Fibroblast of mammary gland (primary cell): ENCODE measurements at regions not wholly inside any gene's neighbourhood (a gene's known extent, or its start where the extent isn't known, plus 50 kb on each side); places are given as distances from the start of the nearest gene placed in this dataset.

ENCODE experiments used
- DNase-seq: peaks from one replicate; pipeline ENCODE4 v3.0.0-alpha.2; 2010; ENCODE audit warnings: low read depth
- H3K4me3 ChIP-seq: 2 replicates; pipeline ENCODE4 v1.5.1; 2011; ENCODE audit warnings: low read depth, mild to moderate bottlenecking, low read length, moderate library complexity; ENCODE audit not compliant: control insufficient read depth
- TF ChIP-seq, protein P1 (sequence below): conservative IDR thresholded peaks from 2 replicates; pipeline ENCODE4 v1.5.1; 2011; ENCODE audit warnings: low read depth, low read length, inconsistent platforms; ENCODE audit not compliant: control insufficient read depth, insufficient read depth

DNA sequence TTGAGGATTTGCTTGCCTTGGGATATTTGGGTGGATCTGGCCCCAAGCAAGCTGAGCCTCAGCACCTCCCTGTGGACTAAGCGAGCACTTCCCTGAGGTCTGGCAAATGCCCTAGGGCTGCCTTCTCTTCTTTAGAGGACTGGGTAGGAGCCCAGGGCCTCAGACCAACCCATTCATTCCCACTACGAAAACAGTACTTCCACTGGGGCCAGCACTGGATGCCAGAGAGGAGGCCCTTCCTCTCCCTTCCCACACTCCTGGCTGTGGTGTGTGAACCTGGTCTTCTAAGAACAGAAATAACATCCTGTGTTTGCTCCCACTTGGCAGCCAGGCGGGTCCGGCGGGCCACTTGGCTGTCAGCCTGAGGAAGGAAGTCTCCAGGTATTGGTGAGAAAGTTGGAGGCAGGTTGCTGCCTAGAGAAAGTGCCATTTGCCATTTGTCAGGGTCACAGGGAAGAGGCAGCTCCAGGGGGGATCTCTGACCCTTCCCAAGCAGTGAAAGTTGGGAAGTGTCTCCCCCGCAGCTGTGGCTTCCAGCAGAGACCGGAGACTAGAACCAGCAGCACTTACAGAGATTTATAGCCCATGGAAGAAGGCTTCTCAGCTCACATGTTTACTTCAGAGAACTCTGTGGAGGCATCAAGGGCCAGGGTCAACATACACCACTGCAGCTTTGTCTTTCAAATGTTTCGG is 323.5 kb downstream of the SIPA1L2 start:
- TF ChIP-seq, protein P1, sequence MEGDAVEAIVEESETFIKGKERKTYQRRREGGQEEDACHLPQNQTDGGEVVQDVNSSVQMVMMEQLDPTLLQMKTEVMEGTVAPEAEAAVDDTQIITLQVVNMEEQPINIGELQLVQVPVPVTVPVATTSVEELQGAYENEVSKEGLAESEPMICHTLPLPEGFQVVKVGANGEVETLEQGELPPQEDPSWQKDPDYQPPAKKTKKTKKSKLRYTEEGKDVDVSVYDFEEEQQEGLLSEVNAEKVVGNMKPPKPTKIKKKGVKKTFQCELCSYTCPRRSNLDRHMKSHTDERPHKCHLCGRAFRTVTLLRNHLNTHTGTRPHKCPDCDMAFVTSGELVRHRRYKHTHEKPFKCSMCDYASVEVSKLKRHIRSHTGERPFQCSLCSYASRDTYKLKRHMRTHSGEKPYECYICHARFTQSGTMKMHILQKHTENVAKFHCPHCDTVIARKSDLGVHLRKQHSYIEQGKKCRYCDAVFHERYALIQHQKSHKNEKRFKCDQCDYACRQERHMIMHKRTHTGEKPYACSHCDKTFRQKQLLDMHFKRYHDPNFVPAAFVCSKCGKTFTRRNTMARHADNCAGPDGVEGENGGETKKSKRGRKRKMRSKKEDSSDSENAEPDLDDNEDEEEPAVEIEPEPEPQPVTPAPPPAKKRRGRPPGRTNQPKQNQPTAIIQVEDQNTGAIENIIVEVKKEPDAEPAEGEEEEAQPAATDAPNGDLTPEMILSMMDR: no peak
- no peak for DNase-seq
- no peak overlapping the region for H3K4me3 ChIP-seq

DNA sequence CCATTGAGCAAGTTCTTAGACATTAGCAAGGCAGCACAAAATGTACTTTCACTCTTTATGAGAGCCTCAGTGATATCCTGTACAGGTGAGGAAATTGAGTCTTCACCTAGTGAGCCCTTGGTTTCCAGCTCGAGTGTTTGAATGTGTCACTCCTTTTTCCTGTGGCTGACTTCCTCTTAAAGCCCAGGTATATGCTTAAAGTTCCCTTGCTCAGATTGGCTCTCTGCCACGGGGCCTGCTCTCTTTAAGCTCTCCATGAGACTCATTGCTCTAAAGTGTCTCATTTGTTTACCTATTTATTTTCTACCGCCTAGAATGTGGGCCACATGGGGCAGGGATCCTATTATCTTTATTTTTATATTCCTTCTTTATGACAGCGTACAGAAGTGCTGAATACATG is 324.9 kb downstream of the SIPA1L2 start:
- no peak for DNase-seq
- TF ChIP-seq, protein P1: no peak
- H3K4me3 ChIP-seq: no peak overlapping the region

DNA sequence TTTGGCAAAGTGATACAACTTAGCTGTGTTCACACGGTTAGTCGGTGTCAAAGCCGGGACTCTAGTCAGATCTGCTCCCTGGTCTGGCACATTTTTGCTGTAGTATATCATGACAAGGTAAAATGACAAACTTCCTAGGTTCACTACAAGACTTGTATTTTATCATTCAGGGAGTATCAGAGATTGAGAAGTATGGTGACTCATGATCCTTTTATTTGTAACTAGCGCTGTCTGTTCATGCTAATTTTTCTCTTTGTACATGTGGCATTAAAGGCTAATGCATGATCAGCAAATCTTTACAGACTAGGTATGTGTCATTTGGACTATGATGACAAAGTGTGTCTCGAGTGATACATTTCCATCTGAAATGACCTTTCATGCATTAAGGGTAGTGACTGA is 326.7 kb downstream of the SIPA1L2 start:
- TF ChIP-seq, protein P1: no peak
- no peak for DNase-seq
- no peak overlapping the region for H3K4me3 ChIP-seq

DNA sequence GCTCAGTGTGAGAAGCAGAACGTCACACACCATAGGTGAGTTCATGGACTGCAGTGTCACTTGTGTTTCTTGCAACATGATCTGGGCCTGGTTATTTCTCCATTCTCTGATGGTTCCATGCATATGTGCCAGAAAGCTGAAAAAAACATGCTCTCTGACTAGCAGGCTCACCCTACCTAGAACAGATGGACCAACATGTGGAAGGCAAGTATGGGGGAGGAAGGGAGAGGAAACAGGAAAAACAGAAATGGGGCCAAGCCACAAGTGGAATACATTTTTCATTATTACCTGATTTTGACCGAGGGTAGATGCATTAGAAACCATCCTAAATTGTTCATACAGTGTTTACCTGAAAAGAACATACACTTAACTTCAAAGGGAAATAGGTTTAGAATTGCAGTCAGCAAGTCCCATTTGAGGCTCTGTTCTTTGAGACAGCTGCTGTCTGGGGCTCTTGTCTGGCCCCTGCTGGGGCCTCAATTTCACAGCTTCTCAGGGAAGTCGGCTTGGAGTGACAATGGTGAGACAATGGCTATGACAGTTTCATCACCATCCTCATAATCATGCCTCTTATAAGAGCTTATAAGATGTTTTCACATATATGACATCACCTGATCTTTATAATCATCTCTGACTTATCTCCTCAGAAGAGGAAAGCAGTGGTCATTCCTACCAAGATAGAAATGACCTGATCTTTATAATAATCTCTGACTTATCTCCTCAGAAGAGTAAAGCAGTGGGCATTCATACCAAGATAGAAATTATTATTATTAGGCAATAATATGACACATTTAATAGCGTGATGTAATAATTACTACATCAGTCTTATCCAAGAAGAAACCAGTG is 327.3 kb downstream of the SIPA1L2 start:
- no peak overlapping the region for H3K4me3 ChIP-seq
- TF ChIP-seq, protein P1: no peak
- no peak for DNase-seq

DNA sequence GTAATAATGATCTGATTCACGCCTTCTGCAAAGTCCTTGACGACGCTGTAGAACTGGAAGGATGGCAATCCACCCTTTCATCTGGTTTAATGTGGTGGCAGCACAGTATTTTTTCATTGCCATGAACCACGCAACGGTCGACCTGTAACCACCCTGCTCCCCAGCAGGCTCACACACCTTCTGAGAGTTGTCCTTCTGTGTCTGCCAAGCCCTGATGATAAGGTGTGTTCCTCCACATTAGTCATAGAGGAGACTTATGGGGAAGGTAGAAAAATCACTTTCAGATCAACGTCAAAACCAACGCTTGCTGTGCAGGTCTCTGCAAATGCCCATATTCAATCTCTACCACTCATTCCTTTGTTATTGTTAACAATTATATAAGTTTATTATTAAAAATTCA is 328.7 kb downstream of the SIPA1L2 start:
- DNase-seq: no peak
- H3K4me3 ChIP-seq: no peak overlapping the region
- TF ChIP-seq, protein P1: no peak

DNA sequence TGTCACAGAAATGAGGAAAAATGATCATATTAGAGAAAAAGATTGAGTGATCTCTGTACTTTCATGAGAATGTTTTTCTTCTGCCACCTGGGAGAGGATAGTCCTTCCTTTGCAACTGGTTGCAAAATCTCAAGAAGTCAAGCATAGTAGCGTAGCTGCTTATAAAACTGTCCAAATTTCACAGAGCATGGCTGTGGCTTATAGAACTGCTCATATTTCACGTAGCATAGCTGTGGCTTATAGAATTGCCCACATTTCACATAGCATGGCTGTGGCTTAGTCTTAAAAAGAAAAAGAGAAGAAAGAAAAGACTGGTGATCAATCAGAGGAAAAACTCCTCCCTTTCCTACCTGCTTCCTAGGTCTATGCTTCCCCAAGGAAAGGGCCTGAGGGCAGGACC is 329.5 kb downstream of the SIPA1L2 start:
- TF ChIP-seq, protein P1: no peak
- H3K4me3 ChIP-seq: no peak overlapping the region
- DNase-seq: no peak
